ENCODE measurements at regions not wholly inside any gene's neighbourhood (a gene's known extent, or its start where the extent isn't known, plus 50 kb on each side); places are given as distances from the start of the nearest gene placed in this dataset.

DNA sequence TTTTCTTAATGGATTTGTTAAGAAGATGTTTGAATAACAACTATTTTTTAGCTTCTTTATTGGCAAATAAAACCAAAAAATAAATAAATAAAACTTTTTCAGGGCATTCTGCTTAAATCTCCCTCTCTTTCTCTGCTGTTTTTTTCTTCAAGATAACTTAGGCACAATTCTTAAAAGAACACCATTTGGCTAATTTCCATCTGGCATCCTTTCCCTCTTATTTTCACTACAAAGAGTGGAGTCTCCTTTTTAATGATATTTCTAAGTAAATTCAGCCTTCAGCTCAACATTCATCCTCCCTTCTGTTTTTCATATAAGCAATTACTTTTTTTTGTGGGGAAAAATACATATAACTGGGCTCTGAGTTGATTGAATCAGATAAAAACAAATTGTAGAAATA is 88.1 kb downstream of the PCDH7 start:
- DNase-seq (ENCODE audit: low read depth), result no peak
- no peak overlapping the region for H3K4me3 ChIP-seq (ENCODE audit: low read depth, low read length)
- TF ChIP-seq, protein P1, sequence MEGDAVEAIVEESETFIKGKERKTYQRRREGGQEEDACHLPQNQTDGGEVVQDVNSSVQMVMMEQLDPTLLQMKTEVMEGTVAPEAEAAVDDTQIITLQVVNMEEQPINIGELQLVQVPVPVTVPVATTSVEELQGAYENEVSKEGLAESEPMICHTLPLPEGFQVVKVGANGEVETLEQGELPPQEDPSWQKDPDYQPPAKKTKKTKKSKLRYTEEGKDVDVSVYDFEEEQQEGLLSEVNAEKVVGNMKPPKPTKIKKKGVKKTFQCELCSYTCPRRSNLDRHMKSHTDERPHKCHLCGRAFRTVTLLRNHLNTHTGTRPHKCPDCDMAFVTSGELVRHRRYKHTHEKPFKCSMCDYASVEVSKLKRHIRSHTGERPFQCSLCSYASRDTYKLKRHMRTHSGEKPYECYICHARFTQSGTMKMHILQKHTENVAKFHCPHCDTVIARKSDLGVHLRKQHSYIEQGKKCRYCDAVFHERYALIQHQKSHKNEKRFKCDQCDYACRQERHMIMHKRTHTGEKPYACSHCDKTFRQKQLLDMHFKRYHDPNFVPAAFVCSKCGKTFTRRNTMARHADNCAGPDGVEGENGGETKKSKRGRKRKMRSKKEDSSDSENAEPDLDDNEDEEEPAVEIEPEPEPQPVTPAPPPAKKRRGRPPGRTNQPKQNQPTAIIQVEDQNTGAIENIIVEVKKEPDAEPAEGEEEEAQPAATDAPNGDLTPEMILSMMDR (conservative IDR thresholded peaks at IDR 0.05; ENCODE audit: low read depth, low read length), result no peak

DNA sequence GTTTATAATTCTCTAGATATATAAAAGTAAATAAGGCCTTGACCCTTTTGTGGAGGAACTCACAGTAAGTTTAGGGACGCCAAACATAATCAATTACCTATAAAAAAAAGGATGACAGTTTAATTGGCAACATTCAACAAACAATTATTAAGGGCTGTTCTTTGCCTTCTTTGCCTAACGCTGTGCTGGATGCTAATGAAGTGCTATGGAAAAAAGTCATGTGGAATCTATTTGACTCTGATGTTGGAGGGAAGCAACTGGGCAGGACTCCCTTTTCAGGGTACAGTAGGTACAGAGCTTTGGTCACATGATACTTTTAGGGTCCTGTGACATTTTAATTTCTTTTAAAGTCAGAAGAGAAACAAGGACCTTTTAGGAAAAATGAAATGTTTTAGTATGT is 91.1 kb downstream of the PCDH7 start:
- no peak for DNase-seq (ENCODE audit: low read depth)
- no peak overlapping the region for H3K4me3 ChIP-seq (ENCODE audit: low read depth, low read length)
- TF ChIP-seq, protein P1 (conservative IDR thresholded peaks at IDR 0.05; ENCODE audit: low read depth, low read length), result no peak

DNA sequence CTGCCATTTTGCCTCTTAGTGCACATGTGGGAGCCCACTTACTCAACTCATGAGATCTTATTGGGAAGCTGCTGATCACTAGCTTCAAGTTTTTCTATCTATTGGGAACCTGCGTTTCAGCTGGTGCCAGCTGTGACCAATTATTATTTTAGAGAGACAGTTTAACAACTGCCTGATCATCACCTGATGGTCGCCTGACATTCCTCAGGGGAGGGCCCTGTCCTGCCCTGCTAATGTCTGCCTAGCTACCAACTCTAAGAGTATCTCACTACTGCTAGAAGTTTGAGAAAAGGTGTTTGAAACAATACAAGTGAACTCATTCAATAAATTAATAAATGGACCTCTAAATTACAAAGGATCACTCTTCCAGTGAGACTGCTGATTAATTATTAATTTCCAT is 95.5 kb downstream of the PCDH7 start:
- H3K4me3 ChIP-seq (ENCODE audit: low read depth, low read length), result no peak overlapping the region
- DNase-seq (ENCODE audit: low read depth), result no peak
- TF ChIP-seq, protein P1 (conservative IDR thresholded peaks at IDR 0.05; ENCODE audit: low read depth, low read length), result no peak

DNA sequence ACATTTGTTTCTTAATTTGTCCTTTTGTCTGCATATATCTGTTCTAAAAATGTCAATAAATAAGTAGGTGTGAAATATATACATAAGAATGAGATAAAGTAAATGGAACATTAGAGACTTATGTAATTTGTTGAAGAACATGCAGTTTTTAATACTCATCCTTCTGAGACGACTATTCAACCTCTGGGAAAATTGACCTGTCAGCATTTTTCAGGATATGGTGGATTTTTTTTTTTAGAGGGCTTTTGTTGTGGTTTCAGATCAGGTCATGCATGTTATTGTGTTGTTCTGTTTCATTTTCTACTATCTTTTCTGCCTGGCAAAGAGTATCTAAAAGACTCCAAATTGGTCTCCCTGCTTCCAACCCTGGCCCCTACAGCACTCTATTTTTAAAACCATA is 97.3 kb downstream of the PCDH7 start:
- no peak for DNase-seq (ENCODE audit: low read depth)
- TF ChIP-seq, protein P1 (conservative IDR thresholded peaks at IDR 0.05; ENCODE audit: low read depth, low read length), result no peak

DNA sequence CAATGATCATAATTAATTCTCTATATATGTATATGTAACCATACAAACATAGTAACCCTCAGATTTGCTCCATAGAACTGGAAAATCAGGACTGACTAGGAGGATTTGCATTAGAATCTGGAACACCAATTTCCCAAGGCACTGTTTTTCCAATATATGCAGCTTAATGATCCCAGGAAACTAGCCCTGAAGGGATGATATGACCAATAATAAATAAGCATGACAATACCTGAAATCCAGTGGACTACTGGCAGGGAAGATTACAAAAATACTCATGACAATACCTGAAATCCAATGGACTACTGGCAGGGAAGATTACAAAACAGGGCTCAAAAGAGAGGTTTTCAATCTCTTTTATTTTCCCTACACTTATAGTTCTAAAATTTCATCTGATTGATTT is 98.4 kb downstream of the PCDH7 start:
- TF ChIP-seq, protein P1 (conservative IDR thresholded peaks at IDR 0.05; ENCODE audit: low read depth, low read length), result no peak
- no peak overlapping the region for H3K4me3 ChIP-seq (ENCODE audit: low read depth, low read length)
- no peak for DNase-seq (ENCODE audit: low read depth)

More for the DNA sequence above, 97.3 kb downstream of the PCDH7 start:
- no peak overlapping the region for H3K4me3 ChIP-seq (ENCODE audit: low read depth, low read length)

DNA sequence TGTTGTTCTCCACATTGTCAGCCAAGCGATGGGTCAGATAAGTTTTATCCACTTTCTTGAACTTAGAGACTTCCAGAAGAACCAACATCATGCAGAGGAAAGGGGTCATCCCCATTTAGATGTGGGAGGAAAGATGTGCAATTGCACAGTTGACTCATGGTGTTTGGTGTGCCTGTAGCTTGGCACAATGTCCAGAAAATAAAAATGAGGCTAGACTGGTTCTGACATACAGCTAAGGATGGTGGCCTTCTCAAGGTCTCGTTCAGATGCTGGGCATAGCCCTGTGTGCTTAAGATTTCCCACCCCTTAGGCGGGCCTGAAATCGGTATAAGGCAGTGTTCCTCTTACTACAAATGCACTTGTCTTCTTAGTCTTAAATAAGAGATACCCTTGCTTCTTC is 101.1 kb downstream of the PCDH7 start:
- TF ChIP-seq, protein P1 (conservative IDR thresholded peaks at IDR 0.05; ENCODE audit: low read depth, low read length), result no peak
- DNase-seq (ENCODE audit: low read depth), result no peak
- H3K4me3 ChIP-seq (ENCODE audit: low read depth, low read length), result no peak overlapping the region

DNA sequence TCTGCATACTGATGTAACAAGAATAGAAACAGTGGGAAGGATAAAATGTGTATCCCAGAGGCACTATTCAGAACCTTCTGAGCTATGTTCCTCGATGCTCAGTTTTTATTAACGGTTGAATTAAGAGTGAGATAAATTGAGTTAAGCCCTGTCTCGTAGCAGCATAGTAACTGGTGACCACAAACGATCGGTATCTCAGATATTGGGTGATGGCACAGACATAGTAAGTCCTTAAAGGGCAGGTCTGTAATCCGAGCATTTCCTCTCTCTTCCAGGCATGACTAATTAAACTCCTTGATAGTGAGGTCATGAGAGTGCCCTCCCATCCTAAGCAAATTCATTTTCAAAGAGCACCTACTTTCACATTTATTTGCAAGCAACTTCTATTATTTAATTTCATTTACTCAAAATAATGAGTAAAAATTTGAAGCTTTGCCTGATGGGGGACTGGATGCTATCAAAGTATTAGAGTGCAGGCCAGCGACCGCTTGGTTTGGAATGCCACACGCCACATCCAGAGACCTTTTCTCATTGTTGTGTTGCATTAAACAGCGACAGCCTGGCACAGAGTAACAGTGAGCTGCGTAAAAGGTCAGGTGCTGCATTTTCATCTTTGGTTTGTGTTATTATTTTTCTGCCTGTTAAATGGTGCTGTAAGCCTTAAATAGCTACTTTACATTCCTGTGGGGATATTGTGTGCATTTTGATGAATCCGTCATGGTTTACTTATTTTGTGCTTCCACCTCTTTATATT is 101.9 kb downstream of the PCDH7 start:
- TF ChIP-seq, protein P1 (conservative IDR thresholded peaks at IDR 0.05; ENCODE audit: low read depth, low read length), result no peak
- no peak for DNase-seq (ENCODE audit: low read depth)
- no peak overlapping the region for H3K4me3 ChIP-seq (ENCODE audit: low read depth, low read length)
